ENCODE measurements at regions not wholly inside any gene's neighbourhood (a gene's known extent, or its start where the extent isn't known, plus 50 kb on each side); places are given as distances from the start of the nearest gene placed in this dataset.

DNA sequence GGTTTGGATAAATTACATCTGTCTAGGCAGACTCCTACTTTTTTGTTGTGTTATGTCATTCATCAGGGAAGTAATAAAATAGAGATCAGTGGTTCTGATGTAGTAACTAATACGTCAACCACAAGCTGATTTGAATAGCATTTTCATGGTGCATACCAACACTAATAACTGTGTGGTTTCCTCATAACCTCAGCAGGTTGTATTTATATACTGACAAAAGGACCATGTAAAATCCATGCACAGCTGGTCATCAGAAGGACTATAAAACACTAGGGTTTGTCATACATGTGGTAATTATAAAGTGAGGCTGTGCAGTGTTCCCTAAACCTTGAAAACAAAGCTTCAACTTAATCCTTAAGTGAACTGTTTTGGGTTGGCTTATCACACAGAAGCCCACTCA is 216.8 kb upstream of the RBMS3 start:
- peak; percentile 73 for DNase-seq

DNA sequence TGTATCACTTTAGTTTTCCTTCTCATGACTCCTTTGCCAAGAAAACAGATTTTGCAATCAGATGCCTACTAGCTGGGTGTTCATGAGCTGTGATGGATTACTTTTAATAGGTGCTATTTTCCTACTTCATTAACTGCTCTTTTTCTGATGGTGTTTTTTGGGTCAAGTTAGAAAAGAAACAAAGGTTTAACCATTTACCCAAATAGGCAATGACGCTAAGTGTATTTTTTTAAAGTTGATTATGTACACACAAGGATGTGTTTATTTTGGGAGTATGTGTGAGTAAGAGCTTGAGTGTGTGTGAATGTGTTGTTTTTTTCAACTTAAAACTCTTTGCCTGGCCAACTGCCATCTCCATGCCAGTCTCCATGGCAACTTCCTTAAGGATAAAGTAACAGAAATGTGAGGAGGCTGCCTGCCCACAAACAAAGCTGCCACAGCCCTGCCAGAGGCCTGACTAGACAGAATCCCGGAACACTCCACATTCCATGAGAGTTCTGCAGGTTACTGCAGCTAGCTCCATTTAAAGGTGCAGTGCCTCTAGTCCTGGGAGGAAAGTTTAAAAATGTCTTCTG is 215.6 kb upstream of the RBMS3 start:
- DNase-seq, result peak; percentile 96

DNA sequence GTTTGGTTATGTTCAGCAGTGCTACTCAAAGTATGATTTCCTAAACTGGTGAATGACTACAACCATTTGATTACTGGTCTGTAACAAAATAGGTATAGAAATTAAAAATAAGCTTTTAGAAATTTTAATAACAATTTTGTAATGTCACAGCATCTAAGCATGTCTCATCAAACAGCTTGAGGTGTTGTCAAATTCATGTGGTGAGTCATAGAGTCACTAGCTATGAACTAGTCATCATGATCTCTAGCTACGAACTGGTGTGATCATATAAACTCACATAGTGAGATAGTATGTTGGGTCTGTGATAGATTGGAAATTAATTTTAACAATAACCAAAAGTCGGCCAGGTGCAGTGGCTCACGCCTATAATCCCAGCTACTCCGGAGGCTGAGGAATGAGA is 213.9 kb upstream of the RBMS3 start:
- DNase-seq, result no peak

DNA sequence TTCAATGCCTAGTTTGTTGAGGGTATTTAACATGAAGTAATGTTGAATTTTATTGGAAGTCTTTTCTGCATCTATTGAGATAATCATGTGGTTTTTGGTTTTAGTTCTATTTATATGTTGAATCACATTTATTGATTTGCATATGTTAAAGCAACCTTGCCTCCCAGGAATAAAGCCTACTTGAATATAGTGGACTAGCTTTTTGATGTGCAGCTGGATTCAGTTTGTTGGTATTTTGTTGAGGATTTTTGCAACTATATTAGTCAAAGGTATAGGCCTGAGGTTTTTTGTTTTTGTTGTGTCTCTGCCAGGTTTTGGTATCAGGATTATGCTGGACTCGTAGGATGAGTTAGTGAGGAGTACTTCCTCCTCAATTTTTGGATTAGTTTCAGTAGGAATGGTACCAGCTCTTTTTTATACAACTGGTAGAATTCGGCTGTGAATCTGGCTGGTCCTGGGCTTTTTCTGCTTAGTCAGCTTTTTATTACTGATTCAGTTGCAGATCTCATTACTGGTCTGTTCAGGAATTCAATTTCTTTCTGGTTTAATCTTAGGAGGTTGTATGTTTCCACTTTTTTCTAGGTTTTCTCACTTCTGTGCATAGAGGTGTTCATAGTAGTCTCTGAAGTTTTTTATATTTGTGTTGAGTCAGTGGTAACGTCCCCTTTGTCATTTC is 209.8 kb upstream of the RBMS3 start:
- DNase-seq, result no peak

DNA sequence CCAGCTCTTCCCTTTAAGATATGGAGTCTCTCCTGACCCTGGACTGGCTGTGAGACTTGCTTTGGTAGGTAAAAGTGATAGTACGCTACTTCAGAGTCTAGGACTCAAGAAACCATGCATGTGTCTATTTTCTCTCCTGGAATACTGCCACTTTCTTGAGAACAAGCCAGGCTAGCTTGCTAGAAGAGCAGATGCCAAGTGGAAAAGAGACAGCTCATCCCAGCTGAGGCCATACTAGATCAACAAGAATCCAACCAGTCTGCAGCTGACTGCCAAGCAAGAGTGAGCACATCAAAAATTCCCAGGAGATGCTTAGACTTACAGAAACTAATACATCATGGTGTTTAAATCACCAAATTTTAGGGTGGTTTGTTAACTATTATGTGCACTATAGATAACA is 208.3 kb upstream of the RBMS3 start:
- DNase-seq, result peak; percentile 51

DNA sequence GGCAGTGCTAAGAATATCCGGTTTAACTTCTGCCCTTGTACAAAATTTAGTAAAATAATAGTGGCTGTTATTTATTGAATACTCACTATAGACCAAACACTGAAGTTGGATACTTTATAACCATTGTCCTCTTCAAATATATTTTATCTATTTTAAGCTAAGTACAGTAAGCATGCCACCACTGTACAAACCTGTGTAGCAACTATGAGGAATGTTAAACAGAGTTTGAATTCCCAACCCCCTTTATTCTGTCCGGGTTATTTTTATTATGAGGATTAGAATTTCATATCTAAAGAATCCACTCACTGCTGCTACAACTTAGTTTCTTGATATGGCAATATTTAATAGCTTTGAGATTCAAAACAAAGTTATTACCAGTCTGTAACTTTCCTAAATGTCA is 203.5 kb upstream of the RBMS3 start:
- no peak for DNase-seq

DNA sequence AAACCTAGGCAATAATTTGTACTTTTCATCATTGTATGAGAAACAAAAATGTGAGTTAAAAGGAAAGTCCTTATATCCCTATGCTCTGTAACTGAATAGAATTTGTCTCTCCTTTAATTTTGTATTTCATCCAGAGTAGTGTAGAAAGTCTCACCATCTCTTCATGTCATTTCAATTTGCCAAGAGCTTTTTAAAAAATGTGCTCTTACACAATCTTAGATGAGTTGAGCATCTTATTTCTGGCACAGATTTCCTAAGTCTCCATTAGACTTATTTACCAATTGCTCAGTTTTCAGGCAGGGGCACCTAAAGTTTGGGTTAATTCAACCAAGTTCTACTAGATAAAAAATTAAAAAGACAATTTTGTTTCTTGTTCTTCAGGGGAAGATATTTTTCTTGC is 201.5 kb upstream of the RBMS3 start:
- DNase-seq, result no peak

DNA sequence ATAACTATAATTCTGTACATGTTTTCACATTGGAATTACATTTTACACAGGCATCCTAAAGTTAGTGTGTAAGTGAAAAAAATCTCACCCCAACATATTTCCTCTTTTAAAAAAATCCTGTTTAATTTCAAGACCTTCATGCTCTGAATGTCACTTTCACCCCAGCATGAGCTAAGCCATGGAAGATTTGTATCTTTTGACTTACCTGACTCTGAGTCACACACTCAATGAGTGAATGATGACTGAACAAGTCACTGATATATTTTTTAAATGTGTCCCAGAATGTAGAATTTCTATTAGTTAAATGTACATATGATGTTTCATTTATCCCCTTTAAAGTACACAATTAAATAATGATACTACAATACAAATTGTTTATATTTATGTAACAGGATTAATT is 199.9 kb upstream of the RBMS3 start:
- DNase-seq, result no peak

DNA sequence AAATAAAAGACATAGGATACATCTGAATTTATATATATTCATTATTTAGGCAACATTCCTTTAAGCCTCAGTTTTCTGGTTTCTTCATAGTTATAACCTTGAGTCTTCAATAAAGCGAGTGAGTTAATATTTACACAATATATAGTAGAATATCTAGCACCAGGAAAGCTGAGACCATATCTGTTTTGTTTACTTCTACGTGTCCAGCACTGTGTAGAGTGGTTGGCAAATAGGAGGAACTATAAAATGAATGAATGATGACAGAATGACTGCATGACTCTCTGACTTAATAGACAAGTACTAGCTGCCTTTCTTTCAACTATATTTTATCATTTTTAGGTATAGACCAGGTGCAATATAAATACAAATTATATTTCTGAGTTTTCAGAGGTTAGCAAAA is 197.8 kb upstream of the RBMS3 start:
- DNase-seq, result no peak

DNA sequence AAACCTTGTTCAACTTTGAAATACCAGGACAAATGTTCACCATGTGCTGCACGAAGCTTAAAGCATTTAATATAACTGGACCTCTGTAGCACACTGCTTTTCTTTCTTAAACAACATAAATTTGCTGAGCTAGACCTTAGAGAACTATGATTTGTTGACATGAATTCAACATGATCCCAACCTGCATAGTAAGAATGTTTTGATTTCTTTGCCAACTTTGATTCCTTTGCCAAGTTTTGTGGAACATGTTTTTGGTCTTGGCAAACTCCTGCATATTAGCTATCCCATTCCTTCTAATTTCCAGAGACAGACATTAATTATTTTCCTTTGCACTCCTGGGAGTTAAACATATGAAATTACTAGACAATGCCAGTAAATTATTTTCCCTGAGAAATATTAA is 197.2 kb upstream of the RBMS3 start:
- DNase-seq, result peak; percentile 74

DNA sequence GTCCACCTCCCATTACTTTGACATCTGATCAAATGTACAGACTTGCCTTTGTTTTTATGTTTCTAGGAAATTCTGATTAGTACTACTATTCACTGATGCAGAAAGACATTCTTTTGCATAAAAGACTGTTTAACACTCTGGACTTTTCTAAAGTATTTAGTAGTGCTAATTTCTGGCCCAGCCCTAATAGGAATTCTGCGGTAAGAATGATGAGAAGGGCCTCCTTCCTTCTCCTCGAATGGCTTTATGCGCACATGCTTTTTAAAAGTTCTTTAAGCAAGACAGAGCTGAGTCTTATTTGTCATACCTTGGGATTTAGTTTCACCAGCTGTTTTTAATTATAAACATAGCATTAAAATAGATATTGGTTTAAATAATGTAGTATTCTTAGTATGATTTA is 192.3 kb upstream of the RBMS3 start:
- no peak for DNase-seq

DNA sequence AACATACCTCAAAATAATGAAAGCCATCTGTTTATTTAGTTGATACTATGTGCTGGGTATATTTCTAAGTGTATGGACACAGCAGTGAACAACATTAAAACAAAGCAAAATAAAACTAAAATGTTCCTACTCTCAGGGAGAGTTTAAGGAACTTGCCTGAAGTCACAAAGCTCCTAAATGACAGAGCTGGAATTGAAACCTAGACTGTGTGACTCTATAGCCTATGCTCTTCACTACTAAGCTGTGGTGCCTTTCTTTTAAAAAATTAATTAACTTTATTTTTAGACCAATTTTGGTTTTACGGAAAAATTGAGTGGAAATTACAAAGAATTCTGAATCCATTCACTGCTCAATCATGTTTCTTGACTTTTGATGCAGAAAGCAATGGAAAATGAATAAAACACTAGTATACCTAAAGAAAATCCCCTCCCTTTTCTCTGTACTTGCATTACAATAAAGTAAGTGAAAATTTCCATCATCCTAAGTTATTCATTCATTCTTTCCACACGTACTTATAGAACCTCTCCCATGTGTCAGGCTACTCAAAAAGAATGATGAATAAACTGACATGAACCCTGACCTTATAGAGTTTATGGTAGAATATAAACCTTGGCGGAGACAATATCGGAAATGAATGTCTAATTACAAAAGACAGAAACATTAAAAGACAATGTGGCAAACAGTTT is 189.8 kb upstream of the RBMS3 start:
- DNase-seq, result no peak

DNA sequence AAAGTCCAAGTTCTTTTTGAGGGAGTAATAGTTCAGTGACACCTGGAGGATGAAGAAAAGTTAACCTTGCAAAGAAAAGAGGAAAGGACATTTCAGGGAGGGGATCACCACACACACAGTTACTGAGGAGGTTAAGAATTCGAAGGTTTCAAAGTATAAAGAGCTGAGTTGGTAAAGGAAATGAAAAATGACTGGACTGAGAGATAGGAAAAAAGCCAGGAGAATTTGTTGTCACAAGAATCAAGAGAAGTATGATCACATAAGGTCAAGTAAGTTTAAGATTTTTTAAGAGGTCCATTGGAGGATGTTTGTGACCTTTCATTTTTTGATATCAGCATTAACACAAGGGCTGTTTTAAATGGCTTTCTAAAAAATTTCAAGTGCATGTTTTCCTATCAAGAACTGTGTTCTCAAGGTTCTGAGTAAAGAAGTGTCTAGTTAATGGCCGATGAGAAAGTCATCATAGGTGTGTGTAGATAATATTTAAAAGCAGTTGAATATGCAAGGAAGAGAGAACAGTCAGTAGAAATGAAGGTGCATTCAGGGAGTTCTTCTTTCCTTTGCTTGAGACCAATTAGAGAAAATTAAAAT is 189.2 kb upstream of the RBMS3 start:
- DNase-seq, result no peak

DNA sequence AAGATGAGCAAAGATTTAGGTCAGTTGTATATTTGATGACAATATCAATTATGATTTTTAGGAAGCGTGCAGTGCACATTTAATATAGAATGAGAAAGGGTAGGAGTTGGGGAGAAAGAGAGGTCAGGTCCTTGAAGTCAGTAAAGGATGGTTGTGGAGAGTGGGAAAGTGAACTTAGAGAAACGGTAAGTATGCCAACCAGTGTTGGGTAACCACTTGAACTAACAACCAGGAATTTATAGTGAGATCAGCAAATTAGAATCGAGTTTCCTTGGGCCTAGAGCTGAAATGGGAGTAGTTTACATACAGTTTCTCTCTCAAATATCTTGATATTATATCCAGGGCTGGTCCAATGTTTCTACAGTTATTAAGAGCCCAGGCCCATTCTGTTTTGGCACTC is 188.5 kb upstream of the RBMS3 start:
- peak; percentile 2 for DNase-seq

DNA sequence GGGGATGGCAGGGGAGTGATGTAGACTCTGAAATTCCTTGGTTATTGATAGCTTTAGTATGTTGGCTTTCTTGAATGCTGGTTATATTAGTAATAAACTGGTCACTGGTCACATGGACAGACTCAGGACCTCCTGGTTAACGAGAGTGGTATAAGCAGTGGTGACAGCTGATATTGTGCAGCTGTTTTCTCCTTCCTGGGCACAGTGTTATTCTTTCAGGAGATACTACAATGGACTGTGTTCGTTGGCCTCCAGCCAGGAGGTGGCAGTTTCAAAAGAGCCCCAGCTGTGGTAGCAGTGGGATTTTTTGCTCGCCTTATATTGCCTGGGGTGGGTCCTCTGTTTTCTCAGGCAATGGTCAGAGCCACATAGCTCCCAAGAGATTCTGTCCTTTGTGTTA is 181.6 kb upstream of the RBMS3 start:
- DNase-seq, result peak; percentile 44

DNA sequence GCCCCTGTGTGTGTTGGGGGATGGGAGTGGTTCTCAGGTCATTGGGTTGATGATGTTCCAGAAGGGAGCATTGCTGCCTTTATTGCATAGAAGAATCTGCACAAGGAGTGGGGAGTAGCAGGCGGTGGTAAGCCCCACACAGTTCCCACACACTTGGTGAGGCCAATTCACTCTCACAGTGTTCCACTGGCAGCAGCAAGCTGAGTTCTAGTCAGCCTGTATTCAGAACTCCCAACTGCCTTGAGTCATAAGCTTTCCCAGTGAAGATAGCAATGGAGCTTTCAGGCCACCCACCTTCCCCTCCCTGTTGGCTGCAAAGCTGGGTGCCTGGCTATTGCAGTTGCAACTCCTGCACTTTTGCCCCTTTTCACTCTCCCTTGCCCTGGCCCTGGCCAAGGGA is 181.1 kb upstream of the RBMS3 start:
- DNase-seq, result no peak

DNA sequence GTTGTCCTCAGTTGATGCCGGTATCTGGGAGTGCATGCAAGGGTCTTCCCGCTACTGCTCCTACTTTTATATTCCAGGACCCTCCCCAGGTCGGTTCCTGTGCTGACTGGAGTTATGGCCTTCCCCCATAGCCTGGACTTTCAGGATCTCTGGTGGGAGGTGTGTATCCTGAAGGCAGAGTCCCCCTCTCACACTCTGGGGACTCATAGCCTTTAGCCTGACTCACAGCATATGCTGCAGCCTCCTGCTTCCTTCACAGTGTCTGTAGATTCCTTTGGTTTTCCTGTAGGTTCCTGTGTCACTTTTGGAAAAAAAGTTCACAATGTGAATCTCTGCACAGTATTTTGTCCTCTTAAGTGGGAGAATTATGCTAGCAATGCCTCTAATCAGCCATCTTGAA is 180.6 kb upstream of the RBMS3 start:
- no peak for DNase-seq

DNA sequence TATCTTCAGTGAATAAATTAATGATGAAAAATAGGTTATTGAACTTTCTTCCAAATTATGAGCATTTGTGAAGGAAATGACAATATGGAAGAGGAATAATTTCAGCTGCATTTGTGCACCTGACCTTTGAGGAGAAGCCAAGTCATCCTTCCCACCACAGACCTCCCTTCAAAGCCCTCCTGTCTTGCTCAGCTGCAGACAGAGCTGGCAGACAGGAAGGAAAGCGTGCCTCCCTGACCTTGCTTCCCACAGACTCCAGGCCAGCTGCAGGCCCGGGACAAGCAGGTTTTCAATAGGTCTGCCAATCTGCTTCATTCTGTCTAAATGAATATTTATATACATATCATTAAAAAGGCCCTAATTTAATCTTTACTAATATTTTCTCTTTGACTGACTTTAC is 152.9 kb upstream of the RBMS3 start:
- no peak for DNase-seq

DNA sequence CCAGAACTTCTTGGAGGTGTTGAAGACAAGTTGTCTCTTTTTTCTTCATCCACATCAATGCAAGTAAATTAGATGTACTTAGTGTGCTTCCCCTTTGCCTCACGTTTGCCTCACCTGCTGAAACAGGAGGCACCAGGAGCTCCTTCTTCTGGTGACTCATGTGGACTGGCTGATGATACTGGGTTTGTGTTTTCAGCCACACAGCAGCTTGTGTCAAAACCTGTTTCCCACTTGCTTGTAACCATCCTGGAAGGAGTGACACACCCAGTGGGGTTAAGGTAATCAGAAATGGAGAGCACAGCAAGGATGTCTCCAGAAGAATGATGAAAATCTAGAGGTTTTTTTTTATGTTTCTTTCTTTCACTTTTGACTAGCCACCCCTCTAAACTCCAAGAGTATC is 143.3 kb upstream of the RBMS3 start:
- no peak for DNase-seq

DNA sequence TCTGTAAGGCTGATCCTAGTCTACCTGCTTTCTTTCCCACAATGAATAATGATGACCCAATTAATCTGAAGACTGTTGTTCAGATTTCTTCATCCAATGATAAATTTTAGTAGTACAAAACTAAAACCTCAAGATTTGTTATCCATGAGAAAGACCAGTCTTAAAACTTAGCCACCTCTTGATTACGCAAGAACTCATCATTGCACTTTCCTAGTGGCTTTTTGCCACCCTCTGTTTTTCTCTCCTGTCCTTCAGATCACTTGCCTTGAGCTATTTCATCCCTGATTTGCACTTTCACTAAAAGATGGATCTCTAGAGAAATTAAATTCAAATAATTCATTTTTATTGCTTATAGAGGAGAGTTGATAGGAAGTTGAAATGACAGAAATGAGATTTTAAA is 142.7 kb upstream of the RBMS3 start:
- DNase-seq, result no peak

DNA sequence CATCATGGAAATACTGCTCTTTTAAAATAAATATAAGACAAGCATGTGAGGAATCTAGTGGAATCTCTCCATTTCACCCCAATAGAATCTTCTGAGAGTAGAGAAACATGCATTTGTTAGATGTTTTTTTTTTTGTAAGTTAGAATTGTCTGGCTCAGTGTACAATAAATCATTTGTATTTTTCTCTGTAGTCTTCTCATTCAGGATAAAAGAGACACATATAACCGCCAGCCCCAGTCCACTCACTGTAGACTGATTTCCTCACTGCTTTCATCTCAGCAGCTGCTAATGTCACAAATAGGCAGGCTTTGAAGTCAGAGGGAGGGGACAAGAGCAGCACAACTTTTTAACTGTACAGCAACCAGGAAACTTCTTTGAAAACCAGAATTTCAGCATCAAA is 140.2 kb upstream of the RBMS3 start:
- DNase-seq, result peak; percentile 78

DNA sequence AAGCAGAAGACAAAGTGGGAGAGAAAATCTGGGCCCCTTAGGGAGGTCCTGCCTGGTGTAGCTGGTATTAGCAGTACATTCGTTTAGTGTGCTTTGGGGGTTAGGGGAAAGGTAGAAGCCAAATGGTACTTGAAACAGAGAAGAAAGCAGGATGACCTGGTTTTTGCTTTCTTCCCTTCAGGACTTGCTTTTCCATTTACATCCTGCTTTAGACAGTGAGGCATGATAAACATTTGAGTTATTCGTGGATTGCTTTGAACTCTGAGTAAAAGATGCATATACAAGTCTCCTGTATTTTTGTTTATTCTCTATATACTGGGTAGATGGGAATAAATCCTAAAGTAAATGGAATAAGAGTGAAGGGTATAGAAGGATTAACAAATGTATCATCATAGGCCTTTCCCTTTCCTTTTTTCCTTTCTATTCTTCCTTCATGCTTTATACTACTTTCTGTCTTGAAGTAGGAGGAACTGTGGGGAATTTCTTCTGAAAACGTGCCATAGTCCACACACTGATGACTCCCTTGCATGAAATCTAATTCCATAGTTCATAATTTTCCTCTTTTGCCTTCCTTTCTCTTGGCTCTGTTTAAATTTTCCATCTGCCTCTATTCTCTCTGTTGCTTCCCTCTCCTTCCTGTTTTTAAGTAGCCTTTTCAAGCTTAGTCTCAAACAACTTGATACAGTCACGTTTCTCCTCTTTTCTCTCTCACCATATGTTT is 139.5 kb upstream of the RBMS3 start:
- peak; percentile 38 for DNase-seq

DNA sequence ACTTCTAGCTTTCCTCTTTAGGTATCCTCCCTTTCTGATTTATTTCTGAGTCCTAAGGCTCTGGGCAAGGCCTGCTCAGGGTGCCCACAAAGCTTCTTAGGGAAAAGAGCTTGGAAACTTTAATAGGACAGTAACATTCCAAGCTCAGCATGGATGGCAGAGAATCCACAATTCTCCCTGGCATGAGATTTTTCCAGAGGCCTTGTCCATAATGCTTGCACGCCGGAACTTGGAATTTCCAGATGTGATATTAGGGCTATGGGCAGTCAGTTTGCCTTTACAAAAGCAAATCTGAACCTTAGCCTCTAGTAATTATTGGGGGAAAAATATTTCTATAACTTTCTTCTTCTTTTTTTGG is 139.0 kb upstream of the RBMS3 start:
- DNase-seq, result no peak
